GM13977 (cell line): ENCODE measurements at regions not wholly inside any gene's neighbourhood (a gene's known extent, or its start where the extent isn't known, plus 50 kb on each side); places are given as distances from the start of the nearest gene placed in this dataset.
"Not testable (repeated sequence)": the region's sequence is repeated elsewhere in the genome, so short reads cannot be mapped to it uniquely, and the experiment has no call there.

Experiments
- DNase-seq: peaks from one replicate; pipeline ENCODE4 v3.0.0; 2012; ENCODE audit warnings: low spot score
- CTCF ChIP-seq: IDR thresholded peaks from 2 replicates; pipeline ENCODE4 v1.5.1; 2012; ENCODE audit warnings: mild to moderate bottlenecking, control low read depth; ENCODE audit not compliant: insufficient read depth; ENCODE audit errors: extremely low read depth, missing control alignments
- in situ Hi-C: fragments of 300-500 bp; cut with MboI; formaldehyde crosslinking; loops from one replicate; pipeline ENCODE4 v1.12.0; 2022; ENCODE audit warnings: low sequenced_read_pairs, low pct_unique_long_range_greater_than_20kb, mixed read lengths, inconsistent platforms; ENCODE audit not compliant: unreplicated experiment

DNA sequence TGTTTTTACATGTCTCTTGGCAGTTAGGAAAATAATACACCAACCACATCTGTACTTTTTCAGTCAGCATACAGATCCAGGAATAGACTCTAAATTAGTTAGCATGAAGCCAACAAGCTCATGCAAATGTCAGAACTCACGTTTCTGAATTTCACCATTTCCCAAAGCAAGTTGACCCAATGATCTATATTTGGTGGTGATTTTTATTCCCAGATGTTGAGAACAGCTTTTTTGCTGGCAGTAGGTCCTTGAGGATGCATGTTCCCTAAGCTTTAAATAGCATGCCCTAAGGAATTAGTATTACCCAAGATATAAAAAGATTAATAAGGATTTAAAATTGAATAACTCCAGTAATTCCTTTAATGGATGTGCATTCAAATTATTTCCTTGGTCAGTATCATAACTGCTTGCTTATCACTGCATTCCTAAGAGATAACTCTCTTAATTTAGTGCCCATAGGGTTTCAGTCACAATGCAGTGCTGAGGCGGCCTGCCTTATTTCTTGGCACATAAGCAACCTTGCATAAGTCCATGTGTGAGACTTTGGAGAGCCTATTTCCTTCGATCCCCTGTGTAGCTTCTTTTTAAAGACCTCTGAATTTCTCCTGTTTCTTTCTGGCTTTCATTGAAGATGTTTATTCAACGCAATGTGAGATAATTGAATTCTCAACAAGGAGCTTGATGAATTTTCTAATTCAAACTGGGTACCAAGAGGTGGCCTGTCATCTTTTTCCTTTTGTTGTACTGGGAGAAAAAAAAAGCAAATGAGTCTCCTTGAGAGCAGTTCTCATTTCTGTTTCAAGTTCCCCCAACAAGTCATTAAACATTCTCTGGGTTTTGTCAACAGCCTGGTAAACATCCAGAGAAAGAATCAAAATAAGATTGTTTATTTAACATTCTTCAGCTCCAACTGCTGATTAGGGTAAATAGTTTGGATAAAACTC, 135.3 kb upstream of the MEOX2 start:
- in situ Hi-C loops: no loop called here
- no peak for DNase-seq
- no peak for TF ChIP-seq CTCF

DNA sequence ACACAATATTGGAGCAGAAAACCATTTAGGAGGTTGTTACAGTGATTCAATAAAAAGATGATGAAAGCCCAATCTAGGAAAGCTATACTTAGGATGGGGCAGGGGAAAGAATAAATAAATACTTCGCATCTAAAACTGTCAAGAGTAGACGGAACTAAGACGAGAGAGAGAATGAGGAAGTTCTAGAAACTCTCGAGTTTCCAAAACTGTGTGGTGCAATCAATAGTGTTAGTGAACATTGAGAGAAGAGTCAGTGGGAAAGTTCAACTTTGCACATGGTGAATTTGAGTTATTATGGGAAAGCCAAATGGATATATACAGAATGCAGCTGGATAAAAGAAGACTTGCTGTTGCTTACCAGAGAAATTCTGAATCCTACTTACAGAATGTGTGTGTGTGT, 133.8 kb upstream of the MEOX2 start:
- in situ Hi-C loops: no loop called here
- DNase-seq: no peak

DNA sequence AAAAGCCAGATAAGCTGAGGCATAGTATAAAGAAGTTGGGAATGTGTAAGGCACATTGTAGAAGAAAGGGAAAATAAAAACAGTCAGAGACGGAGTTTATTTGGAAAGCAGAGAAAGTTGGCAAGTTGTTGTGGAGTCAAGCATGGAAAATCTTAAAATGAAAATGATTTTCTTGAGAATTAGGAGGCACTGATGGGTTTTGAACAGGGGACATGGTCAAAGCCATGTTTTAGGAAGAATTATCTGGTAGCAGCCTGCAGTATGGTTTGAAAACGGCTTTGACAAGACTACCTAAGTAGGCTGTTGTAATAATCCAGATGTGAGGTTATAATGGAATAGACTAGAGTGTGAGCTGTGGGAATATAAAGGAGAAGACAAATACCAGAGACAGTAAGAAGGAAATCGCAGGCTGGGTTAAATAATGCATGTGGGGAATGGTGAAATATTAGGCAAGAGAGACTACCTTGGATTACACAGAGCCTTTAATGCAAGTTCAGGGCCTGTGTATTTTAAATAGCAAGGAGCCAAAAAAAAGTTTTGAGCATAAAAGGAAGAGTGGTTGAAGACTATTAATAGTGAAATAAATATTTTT, 130.4 kb upstream of the MEOX2 start:
- TF ChIP-seq CTCF: no peak
- in situ Hi-C loops: no loop called here
- DNase-seq: no peak

More for the DNA sequence above, 133.8 kb upstream of the MEOX2 start:
- TF ChIP-seq CTCF: no peak

GRCh38 chr7:15813448-15813847, 127.0 kb upstream of the MEOX2 start:
- in situ Hi-C loops: no loop called here
- TF ChIP-seq CTCF: no peak

DNA sequence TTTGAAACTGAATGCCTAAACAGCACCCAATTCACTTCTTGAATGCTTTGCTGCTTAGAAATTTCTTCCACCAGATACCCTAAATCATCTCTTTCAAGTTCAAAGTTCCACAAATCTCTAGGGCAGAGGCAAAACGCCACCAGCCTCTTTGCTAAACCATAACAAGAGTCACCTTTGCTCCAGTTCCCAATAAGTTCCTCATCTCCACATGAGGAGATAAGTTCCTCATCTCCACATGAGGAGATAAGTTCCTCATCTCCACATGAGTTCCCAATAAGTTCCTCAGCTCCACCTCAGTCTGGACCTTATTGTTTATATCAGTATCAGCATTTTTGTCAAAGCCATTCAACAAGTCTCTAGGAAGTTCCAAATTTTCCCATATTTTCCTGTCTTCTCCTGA, 123.9 kb upstream of the MEOX2 start:
- DNase-seq, in situ Hi-C loops: not testable (repeated sequence)

More at GRCh38 chr7:15813448-15813847, 127.0 kb upstream of the MEOX2 start:
- no peak for DNase-seq

DNA sequence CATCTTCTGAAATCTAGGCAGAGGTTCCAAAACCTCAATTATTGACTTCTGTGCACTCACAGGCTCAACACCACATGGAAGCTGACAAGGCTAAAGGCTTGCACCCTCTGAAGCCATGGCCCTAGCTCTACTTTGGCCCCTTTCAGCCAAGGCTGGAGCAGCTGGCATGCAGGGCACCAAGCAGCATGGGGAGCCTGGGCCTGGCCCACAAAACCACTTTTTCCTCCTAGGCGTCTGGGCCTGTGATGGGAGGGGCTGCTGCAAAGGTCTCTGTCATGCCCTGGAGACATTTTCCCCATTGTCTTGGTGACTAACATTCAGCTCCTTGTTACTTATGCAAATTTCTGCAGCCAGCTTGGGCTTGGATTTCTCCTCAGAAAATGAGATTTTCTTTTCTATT, 123.5 kb upstream of the MEOX2 start:
- DNase-seq, in situ Hi-C loops: not testable (repeated sequence)

DNA sequence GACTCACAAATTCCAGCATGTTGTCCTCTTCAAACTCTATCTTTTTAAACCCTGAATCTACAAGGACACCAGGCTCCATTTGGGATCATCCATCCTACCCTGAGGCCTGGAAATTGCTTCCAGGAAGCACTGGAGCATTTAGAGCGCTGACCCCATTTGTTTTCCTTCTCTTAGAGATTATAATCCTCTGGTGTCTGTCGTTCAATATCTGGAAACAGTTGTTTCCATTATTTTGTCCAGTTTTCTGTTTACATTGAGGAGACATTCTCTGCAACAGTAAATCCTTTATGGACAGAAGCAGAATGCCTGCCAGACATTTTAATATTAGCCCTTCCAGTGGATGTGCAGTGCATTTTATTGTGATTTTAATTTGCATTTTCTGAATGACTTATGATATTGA, 119.4 kb upstream of the MEOX2 start:
- in situ Hi-C loops: no loop called here
- no peak for TF ChIP-seq CTCF
- no peak for DNase-seq

GRCh38 chr7:15802425-15802824, 115.9 kb upstream of the MEOX2 start:
- no peak for TF ChIP-seq CTCF
- in situ Hi-C loops: no loop called here
- DNase-seq: no peak
